Dermis microvascular lymphatic vessel endothelial cell (primary cell): ENCODE measurements at regions not wholly inside any gene's neighbourhood (a gene's known extent, or its start where the extent isn't known, plus 50 kb on each side); places are given as distances from the start of the nearest gene placed in this dataset.

Experiments
- DNase-seq, 2 donors: peaks; one replicate each; pipeline versions ENCODE4 v3.0.0 to v3.0.0-alpha.2; 2010; ENCODE audit warnings: low read depth in 2 of 2

DNA sequence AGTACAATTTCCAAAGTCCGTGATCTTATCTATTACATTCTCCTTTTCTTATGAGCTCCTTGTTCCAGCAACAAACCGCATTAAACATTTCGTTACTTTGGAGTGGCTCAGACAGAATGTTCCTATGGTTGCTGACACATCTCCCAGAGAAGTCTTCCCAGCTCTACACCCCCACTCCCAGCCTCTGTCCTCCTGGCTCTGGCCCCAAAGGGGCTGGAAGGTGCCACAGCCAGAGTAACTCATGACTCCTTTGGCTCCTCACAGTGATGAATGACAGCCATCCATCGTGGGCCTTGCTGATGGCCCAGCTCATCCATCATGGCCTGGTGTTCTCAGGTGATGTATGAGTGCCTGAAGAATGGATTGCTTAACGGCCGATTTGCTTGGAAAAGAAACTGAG lies 203.0 kb downstream of the DHX35 start:
- DNase-seq, result no peak

DNA sequence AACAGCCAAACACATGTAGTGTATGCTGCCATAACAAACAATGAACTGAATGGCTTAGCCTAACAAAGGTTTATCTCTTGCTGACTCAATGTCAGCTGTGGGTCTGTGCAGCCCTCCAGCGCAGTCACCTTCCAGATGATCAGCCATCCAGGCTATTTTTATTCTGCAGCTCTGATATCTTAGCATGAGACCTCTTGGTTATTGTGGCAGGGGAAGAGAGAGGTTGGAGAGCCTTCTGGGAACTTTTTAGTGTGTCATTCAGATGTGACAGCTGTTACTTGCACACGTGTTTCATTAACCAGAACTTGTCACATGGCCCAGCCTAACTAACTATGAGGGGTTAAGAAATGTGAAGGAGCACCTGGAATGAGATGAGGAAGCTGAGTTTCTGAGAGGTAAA lies 202.5 kb downstream of the DHX35 start:
- no peak for DNase-seq

DNA sequence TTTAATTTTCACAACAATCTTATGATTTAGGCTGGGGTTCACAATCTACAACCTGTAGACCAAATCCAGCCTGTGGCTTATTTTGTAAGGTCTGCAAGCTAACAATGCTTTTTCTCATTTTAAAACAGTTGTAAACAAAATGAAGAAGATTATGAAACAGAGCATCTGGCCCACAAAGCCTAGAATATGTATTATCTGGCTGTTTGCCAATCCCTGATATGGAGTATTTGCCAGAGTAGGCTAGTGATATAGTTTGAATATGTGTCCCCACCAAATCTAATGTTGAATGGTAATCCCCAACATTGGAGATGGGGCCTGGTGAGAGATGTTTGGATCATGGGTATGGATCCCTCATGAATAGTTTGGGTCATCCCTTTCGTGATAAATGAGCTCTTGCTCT lies 201.8 kb downstream of the DHX35 start:
- no peak for DNase-seq

DNA sequence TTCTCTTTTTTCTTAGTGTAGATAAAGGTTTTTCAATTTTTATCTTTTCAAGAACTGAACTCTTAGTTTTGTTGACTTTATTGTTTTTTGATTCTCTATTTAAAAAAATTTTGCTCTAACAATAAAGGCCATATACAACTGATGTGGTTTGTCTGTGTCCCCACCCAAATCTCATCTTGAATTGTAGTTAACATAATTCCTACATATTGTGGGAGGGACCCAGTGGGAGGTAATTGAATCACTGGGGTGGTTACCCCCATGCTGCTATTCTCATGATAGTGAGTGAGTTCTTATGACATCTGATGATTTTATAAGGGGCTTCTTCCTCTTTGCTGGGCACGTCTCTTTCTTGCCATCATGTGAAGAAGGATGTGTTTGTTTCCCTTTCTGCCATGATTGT lies 199.8 kb downstream of the DHX35 start:
- no peak for DNase-seq

DNA sequence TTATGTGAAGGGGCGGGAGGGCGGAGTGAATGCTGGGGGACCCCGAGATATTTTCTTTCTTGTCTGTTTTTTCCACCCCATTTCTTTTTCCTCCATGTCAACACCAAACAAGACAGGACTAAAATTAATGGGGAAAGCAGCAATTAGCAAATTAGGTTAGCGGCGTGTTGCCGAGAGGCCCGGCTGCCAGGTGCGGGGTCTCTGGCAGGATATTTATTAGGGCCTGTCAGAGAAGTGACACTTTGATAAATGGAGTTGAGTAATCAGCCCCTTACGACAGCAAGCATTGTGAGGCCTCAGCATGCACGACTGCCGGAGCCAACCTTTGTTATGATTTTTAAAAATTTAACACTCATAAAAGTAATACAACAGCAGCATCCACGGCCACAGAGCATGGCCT lies 193.8 kb downstream of the DHX35 start:
- no peak for DNase-seq

DNA sequence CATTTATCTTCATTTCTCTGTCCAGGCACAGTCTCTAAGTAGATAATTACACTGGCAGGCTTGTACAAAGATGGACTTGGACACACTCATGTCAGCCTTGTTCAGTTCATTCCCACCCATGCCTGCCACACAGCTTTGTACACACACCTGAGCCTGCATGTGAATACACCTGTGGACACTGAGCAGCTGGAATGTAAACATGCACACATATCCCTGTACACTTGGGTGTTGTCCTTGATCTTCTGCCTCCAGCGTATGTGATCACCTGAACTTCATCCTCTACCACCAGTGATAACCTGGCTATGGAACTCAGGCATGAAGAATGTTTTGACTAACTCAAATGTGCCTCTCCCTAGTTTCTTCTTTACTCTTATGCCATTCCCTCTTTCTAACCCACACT lies 190.6 kb downstream of the DHX35 start:
- no peak for DNase-seq

DNA sequence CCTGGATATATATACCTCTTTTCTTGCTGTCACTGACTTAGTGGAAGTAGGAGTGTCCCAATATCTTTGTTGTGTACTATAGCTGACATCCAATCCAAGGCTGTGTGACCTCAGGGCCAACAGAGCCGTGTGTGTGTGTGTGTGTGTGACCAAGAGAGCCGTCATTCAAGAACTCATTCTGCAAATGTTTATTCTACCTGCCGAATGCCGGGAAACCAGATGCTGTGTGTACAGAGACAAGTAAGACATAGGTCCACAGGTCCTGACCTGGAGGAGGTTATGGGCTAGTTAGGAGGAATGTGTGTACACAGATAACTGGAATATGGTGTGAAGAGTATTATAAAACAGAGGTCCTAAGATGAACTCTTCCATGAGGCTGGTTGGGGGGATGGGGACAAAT lies 190.0 kb downstream of the DHX35 start:
- DNase-seq, result no peak

DNA sequence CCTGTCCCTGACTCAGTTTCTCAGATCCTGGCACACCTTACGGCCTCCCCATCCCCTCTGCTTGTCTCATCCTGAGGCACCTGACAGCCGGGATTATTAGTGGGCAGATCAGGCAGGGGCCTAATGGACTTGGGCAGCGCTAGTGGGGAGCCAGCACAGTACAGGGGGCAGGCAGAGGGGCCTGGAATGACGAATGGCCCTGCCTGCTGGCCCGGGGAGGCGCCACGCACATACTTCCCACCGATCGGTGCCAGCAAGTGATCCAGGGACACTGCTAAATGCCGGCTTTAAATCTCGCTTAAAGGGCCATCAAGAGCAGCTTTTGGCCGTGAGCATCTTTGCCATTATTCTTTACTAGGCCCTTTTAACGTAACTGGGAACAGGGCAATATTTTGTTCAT lies 188.4 kb downstream of the DHX35 start:
- DNase-seq, result no peak

DNA sequence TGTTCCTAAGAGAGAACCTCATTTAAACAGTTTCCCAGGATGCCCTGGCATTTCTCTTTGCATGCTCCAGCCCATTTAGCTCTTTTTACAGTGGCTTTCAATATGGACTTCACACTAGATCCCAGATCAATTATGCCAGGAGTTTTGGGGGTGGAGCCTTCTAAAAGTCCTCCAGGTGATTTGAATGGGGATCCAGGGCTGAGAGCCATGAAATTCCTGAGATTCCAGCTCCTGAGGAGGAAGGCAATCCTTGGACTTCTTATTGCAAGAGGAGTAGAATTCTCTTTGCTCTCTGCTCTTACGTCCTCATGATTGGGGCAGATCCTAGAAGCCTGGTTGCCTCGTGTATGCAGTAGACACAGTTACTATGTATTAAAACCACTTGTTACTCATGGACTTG lies 184.2 kb downstream of the DHX35 start:
- DNase-seq, result no peak

DNA sequence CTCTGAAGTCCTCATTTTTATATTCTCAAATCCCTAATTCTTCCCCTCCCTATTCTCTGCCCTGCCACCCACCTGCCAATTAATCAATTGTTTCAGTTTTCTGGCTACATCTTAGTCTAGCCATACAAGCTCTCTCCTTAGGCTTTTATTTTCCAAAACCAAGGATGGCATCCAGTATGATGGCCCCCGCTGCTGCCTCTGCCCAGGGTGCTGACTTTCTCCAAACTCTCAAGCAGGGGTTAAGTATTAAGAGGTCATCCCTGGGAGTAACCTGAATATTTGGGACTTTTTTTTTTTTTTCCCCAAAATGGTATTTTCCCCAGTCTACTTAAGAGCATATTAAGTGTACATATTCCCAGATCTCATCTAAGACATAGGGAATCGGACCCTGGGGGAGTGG lies 183.8 kb downstream of the DHX35 start:
- DNase-seq, result no peak

DNA sequence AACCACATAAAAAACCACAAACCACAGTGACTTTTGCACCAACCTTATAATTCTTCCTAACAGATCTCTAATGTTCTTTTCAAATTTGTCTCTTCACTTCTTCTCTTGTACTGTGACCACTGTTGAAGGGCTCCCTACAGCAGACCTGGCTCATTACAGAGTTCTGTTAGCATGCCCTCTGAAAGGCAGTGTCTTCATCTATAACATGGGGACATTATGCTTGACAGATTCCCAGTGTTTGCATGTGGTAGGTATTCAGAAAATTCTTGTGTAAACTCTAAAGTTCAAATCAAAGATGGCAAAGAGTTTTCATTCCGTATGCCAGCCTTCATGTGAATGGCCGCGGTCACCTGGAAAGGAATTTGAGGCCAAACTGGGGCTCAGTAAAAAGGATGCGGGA lies 182.6 kb downstream of the DHX35 start:
- no peak for DNase-seq

DNA sequence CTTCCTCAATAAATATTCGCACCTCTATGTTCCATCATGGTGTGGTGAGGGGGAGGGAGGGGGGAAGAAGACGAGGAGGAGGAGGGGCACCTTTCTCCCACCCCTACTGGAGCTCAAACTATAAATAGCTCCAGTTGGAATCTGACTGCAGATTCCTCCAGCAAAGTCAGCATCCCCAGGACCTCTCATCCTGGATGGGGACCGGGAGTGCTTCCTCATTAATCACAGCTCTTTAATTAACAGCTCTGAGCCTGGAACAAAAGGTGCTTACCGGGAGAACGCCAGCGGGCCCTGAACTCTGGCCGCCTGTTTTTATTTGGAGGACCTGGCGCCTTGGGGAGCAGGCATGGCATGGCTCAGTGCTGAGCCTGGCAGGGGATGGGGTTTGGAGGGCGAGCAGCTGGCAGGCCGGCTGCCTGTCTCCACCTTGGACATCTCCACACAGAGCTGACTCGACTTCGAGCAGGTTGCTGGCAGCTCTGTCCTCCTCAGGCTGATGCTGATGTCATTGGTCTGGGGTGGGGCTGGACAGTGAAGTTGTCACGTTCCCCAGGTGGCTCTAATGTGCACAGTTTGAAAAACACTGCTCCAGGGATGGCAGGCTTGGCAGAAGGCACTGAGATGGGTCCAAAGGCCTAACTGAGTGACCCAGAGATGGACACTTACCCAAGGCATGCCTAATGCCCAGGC lies 180.4 kb downstream of the DHX35 start:
- no peak for DNase-seq

DNA sequence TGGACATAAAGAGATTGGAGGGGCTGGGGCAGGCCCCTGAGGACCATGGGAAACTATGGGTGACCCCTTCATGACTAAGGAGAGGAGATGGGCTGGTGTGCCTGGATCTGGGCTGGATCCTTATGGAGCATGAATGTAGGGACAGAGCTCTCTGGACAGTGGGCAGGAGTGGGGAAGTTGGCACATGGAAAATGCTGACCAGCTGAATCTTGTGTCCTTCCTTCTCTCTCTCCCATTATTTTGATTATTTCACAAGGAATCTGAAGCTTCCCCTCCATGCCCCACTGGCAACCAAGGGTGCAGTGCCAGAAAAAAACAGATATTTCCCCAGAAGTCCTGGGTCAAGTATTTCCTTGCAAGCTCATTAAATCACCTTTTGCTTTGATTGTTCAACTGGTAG lies 175.2 kb downstream of the DHX35 start:
- no peak for DNase-seq

DNA sequence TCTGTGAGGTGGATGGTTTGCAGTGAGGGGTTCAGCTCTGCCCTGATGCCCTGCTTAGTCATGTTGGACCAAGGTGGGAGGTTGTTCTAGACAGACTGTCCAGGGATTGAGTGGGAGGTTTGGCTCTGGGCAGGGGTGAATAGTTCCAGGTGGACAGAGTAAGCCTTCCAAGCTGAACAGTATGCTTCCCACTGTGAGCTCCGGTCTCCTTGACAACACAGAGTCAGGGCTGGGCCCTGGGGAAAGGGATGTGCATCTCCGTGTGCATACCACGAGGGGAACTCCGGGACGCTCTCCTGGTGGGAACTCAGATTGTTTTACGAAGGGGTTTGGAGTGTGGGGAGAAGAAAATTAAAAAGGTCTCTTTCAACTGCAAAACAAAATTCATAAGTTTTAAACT lies 174.7 kb downstream of the DHX35 start:
- DNase-seq, result no peak

DNA sequence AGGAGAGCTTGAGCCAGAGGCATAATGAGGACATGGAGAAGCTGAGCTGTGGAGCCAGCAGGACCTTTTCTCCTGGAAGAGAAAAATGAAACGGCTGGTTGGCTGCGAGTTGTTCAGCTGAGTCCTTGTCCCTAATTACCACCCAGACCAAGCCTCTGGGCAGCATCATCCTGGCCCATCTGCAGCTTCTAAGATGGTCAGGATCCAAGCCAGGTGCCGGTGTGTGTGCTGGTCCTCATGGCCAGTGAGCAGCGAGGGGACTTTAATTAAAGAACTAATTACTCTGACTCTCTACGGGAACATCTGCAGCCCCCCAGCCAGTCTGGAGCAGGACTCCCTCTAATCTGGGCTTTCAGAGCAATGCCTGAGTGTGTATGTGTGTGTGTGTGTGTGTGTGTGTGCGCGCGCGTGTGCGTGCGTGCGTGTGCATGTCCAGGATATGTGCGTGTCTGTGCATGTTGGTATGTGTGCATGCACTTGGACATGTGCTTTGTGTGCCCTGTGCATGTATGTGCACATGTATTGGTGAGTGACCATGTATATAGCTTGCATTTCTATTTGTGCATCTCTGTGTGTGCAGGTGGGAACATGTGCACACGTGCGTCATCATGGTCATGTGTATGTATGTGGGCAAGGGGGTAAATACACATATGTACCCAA lies 173.9 kb downstream of the DHX35 start:
- no peak for DNase-seq

DNA sequence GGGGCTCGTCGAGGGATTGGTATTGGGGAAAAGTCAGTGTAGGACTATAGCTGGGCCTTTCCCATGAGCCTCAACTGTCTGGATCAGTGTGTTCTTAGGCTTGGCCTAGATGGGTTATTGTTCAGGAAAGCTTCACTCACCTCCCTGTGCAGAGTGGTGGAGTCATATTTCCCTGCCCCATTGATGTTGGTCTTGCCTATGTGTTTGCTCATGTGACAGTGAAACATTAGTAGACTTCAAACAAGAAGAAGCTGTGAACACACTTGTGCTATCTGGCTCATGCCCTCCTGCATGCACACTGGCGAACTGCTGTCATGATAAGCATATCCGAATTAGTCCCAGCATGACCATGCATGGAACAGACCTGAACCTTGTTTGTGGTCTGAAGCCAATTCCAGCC lies 171.1 kb downstream of the DHX35 start:
- no peak for DNase-seq

DNA sequence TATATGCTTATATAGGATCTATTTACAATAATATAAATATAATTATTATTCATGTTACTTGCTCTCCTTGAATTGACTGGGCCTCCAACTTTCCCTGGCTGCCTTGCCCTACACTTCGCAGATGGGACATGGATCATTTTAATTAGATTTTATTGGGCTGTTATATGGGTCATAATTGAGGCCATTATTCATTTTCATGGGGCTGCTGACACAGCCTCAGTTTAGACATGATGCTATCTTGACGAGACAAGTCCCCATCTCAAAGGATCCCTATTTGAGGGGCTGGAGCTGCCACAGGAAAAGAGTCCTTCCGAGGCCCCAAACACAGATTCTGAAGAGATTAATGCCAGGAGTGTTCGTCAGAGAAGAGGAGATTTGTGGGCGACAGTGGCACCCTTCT lies 170.4 kb downstream of the DHX35 start:
- DNase-seq, result no peak

DNA sequence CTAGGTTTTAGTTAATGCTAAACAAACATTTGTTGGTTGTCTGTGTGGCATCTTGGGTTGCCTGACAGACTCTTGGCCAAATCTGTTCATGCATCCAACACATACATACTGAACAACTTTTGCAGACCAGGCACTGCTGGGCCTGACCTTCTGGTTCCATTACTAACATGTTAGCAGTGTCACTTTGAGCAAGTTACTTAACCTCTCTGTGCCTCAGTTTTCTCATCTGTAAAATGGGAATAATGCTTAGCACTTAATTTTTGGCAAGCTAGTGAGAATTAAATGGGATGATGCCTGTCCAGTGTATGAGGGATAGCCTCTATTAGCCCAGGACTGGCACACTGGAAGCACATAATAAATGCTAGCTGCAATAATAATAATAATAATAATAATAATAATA lies 169.9 kb downstream of the DHX35 start:
- DNase-seq, result no peak

DNA sequence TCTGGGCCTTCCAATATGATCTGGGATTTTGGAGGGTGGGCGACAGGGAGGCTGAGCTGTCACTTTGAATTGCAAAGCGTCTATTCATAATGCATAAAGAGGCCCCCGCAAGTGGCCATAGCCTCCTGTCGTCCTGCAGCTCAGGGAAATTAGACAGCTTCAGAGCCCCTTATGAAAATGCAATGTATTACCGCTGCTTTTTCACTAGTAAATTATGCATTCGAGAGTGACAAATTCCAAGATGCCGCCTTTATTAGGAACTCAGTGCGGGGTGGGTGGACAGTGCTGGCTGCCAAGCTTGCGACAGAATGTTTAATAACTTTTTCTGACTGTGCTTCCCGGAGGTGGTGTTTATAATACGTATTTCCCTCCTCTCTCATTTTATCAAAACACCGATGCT lies 168.5 kb downstream of the DHX35 start:
- DNase-seq, result no peak

DNA sequence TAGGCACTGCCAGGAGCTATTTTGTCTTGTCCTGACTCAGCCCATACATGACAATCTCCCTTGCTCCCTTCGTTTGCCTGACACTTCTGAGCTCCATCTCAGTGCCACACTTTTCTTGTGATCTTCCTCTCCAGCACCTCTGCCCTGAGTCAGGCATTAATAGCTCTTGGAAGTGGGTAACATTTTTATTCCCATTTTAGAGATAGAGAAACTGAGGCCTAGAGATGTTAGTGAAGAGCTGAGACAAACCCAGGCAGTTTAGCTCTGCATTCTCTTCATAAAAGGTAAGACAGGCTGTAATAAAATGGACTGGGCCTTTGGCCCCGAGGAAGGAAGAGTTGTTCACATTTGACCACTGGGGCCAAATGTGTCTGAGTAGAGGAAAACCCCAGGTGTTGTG lies 167.4 kb downstream of the DHX35 start:
- no peak for DNase-seq

DNA sequence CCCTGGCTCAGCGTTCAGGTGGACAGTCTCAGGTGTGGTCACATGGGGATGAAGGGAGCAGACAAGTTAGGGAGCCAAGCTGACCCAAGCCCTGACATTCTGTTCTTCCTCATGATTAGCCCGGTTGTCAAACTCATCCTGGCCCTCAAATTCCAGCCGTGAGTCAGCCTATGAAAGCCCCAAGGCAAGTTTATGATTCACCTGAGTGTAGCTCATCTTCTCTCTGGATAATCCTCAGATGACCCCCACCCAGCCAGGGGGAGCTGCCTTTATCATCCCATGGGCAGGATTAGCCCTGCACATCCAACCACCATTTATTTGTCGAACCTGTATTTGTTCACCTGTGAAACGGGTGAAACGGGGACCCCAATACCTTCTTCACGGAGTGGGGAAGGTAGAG lies 161.9 kb downstream of the DHX35 start:
- no peak for DNase-seq

DNA sequence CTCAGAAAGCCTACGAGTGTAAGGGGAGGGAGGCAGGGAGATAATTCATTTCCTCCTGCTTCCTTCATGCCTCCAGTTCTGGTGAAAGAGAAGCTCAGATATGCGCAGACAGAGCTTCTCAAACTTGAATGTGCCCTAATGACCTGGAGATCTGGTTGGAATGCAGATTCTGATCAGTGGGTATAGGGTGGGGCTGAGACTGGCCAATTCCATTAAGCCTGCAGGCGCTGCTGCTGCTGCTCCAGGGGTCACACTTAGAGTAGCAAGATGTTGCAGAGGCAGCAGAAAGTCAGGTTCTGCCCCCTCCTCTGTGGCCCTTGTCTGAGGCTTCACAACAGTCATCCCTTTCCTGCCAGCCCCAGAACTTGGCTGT lies 161.0 kb downstream of the DHX35 start:
- DNase-seq, result no peak

DNA sequence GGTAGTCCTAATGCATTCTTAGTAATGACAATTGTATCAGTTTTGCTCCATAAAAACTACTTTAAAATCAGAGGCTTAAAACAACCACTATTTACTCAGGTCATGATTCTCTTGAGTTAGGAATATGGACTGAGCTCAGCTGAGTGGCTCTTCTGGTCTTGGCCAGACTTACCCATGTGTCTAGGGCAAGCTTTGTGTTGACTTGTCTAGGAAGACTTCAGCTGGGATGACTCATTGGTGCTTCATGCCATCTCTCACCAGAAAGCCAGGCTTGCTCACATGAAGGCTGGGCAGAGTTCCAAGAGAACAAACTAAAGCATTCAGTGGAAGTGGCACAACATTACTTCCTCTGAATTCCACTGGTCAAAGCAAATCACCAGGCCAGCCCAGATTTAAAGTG lies 155.3 kb downstream of the DHX35 start:
- DNase-seq, result peak in 1 of 2 donors; percentile 45

DNA sequence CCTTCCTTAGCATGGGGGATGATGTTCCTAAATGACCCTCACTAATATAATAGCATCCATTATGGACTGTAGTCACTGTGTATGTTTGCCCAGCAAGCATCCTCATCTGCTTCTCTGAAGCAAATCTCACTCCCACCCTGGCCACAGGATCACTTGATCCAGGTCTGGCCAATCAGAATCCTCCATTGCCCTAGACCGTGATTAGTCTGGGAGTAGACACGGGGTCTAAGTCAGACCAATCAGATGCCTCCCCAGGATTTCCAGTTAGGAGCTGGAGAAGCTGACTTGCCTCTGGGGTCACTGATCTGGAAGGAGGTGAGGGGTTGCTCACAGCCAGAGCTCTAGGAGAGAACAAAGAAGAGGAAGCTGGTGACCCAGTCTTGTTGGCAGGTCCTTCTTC lies 153.9 kb downstream of the DHX35 start:
- no peak for DNase-seq
